SK-N-SH treated with all-trans-retinoic acid at 6 μM for 48 hours (cell line): ENCODE measurements at regions not wholly inside any gene's neighbourhood (a gene's known extent, or its start where the extent isn't known, plus 50 kb on each side); places are given as distances from the start of the nearest gene placed in this dataset.

Source experiments
- ATAC-seq: fragments of 200-7000 bp; cut with Tn5 transposase; 3 replicates; pipeline ENCODE4 v1.9.1; 2020; ENCODE audit warnings: mild to moderate bottlenecking, moderate library complexity
- BACH2 ChIP-seq: fragments of 250-450 bp; sonication (Bioruptor Pico); IDR thresholded peaks from 2 replicates; pipeline ENCODE4 v1.9.0; 2021; ENCODE audit warnings: mild to moderate bottlenecking, borderline replicate concordance
- CREB5 ChIP-seq: fragments of 250-450 bp; sonication (Bioruptor Pico); IDR thresholded peaks from 2 replicates; pipeline ENCODE4 v1.5.1; 2020; ENCODE audit warnings: low read depth, mild to moderate bottlenecking, moderate library complexity
- CSRNP3 ChIP-seq: fragments of 250-450 bp; sonication (Bioruptor Pico); IDR thresholded peaks from 2 replicates; pipeline ENCODE4 v1.5.1; 2021; ENCODE audit warnings: mild to moderate bottlenecking, moderate library complexity
- ESRRG ChIP-seq: fragments of 250-450 bp; sonication (Bioruptor Pico); IDR thresholded peaks from 2 replicates; pipeline ENCODE4 v1.6.1; 2021; ENCODE audit warnings: mild to moderate bottlenecking
- GLIS3 ChIP-seq: fragments of 250-450 bp; sonication (Bioruptor Pico); IDR thresholded peaks from 2 replicates; pipeline ENCODE4 v1.5.0; 2020; ENCODE audit warnings: mild to moderate bottlenecking, moderate library complexity
- ISL1 ChIP-seq: fragments of 250-450 bp; sonication (Bioruptor Pico); IDR thresholded peaks from 2 replicates; pipeline ENCODE4 v2.1.2; 2022; ENCODE audit warnings: mild to moderate bottlenecking, moderate library complexity
- OSR1 ChIP-seq: fragments of 250-450 bp; sonication (Bioruptor Pico); IDR thresholded peaks from 2 replicates; pipeline ENCODE4 v1.8.0; 2022; ENCODE audit warnings: moderate library complexity, mild to moderate bottlenecking, inconsistent platforms
- PATZ1 ChIP-seq: fragments of 250-450 bp; sonication (Bioruptor Pico); IDR thresholded peaks from 2 replicates; pipeline ENCODE4 v1.8.0; 2020; ENCODE audit warnings: mild to moderate bottlenecking, moderate library complexity, borderline replicate concordance
- POU6F1 ChIP-seq: fragments of 250-450 bp; sonication (Bioruptor Pico); IDR thresholded peaks from 2 replicates; pipeline ENCODE4 v1.8.0; 2021; ENCODE audit warnings: low read depth, mild to moderate bottlenecking, moderate library complexity, borderline replicate concordance
- PPARA ChIP-seq: fragments of 250-450 bp; sonication (Bioruptor Pico); IDR thresholded peaks from 2 replicates; pipeline ENCODE4 v1.5.0; 2020; ENCODE audit warnings: mild to moderate bottlenecking, borderline replicate concordance
- RARB ChIP-seq: fragments of 250-450 bp; sonication (Bioruptor Pico); IDR thresholded peaks from 2 replicates; pipeline ENCODE4 v1.8.0; 2021; ENCODE audit warnings: mild to moderate bottlenecking, moderate library complexity
- SNAI2 ChIP-seq: fragments of 250-450 bp; sonication (Bioruptor Pico); IDR thresholded peaks from 2 replicates; pipeline ENCODE4 v1.5.0; 2020; ENCODE audit warnings: mild to moderate bottlenecking, moderate library complexity
- TCF4 ChIP-seq: fragments of 250-450 bp; sonication (Bioruptor Pico); IDR thresholded peaks from 2 replicates; pipeline ENCODE4 v1.8.0; 2021; ENCODE audit warnings: mild to moderate bottlenecking, moderate library complexity, borderline replicate concordance
- TOX ChIP-seq: fragments of 250-450 bp; sonication (Bioruptor Pico); IDR thresholded peaks from 2 replicates; pipeline ENCODE4 v1.8.0; 2021; ENCODE audit warnings: mild to moderate bottlenecking, moderate library complexity, borderline replicate concordance
- TSHZ2 ChIP-seq: fragments of 250-450 bp; sonication (Bioruptor Pico); IDR thresholded peaks from 2 replicates; pipeline ENCODE4 v1.5.0; 2020; ENCODE audit warnings: mild to moderate bottlenecking, moderate library complexity
- ZC3H10 ChIP-seq: fragments of 250-450 bp; sonication (Bioruptor Pico); IDR thresholded peaks from 2 replicates; pipeline ENCODE4 v1.5.1; 2021; ENCODE audit warnings: mild to moderate bottlenecking, moderate library complexity
- ZFP3 ChIP-seq: fragments of 250-450 bp; sonication (Bioruptor Pico); IDR thresholded peaks from 2 replicates; pipeline ENCODE4 v1.5.0; 2020; ENCODE audit warnings: mild to moderate bottlenecking, moderate library complexity
- ZFP30 ChIP-seq: fragments of 450-650 bp; formaldehyde crosslinking; IDR thresholded peaks from 2 replicates; pipeline ENCODE4 v1.5.0; 2022; ENCODE audit warnings: mild to moderate bottlenecking, moderate library complexity
- ZNF70 ChIP-seq: fragments of 450-650 bp; formaldehyde crosslinking; IDR thresholded peaks from 2 replicates; pipeline ENCODE4 v1.5.0; 2020; ENCODE audit warnings: mild to moderate bottlenecking, moderate library complexity

- ATAC-seq = peak; percentile 63
- TF ChIP-seq POU6F1 (no peak), ZC3H10 (no peak), ISL1 (CRISPR knock-in tag) (no peak), ZFP30 (CRISPR knock-in tag) (no peak), TCF4 (CRISPR knock-in tag) (no peak), RARB (no peak), SNAI2 (CRISPR knock-in tag) (no peak), ESRRG (CRISPR knock-in tag) (no peak)
Measured at GRCh38 chr15:59741274-59741906, 52.3 kb upstream of the BNIP2 start.

GRCh38 chr15:59739557-59740186 is 50.6 kb upstream of the BNIP2 start:
- no peak for ATAC-seq
- TF ChIP-seq TOX (CRISPR knock-in tag) (no peak), ISL1 (CRISPR knock-in tag) (no peak), PATZ1 (CRISPR knock-in tag) (no peak), POU6F1 (no peak), CSRNP3 (CRISPR knock-in tag) (no peak), OSR1 (no peak), TSHZ2 (no peak), CREB5 (CRISPR knock-in tag) (no peak), PPARA (CRISPR knock-in tag) (no peak), GLIS3 (no peak), ESRRG (CRISPR knock-in tag) (no peak), ZFP3 (CRISPR knock-in tag) (no peak), SNAI2 (CRISPR knock-in tag) (no peak), BACH2 (CRISPR knock-in tag) (no peak), ZNF70 (CRISPR knock-in tag) (no peak)
- TF ChIP-seq, all 23 proteins: peak for 0
